Neural cell (in vitro differentiated cells): ENCODE measurements at regions not wholly inside any gene's neighbourhood (a gene's known extent, or its start where the extent isn't known, plus 50 kb on each side); places are given as distances from the start of the nearest gene placed in this dataset.

ENCODE experiments used
- H2AFZ ChIP-seq: fragments of 200-600, 300-800 bp; sonication (generic), shearing (Covaris generic); 2 replicates; pipeline ENCODE4 v1.6.0; 2014; ENCODE audit warnings: low read depth, mild to moderate bottlenecking, antibody characterized with exemption, low read length, moderate library complexity
- H3F3A ChIP-seq: fragments of 200-600 bp; shearing (Covaris generic); 2 replicates; pipeline ENCODE4 v1.6.1; 2016; ENCODE audit warnings: mild to moderate bottlenecking, moderate library complexity, mixed read lengths, antibody characterized with exemption, low read length; ENCODE audit not compliant: insufficient read depth, poor library complexity, severe bottlenecking
- H3K27ac ChIP-seq: fragments of 200-600, 300-800 bp; sonication (generic), shearing (Covaris generic); 2 replicates; pipeline ENCODE4 v1.5.1; 2014; ENCODE audit warnings: mild to moderate bottlenecking, low read length, moderate library complexity
- H3K27me3 ChIP-seq: fragments of 300-800, 200-600 bp; sonication (generic), shearing (Covaris generic); 2 replicates; pipeline ENCODE4 v1.6.0; 2014; ENCODE audit warnings: mild to moderate bottlenecking, low read depth, low read length, moderate library complexity; ENCODE audit not compliant: insufficient read depth
- H3K36me3 ChIP-seq: fragments of 300-800, 200-600 bp; sonication (generic), shearing (Covaris generic); 2 replicates; pipeline ENCODE4 v1.5.1; 2014; ENCODE audit warnings: mild to moderate bottlenecking, antibody characterized with exemption, low read length, moderate library complexity; ENCODE audit not compliant: insufficient read depth
- H3K4me2 ChIP-seq: fragments of 300-800, 200-600 bp; sonication (generic), shearing (Covaris generic); 2 replicates; pipeline ENCODE4 v1.6.0; 2014; ENCODE audit warnings: mild to moderate bottlenecking, low read length
- H3K4me3 ChIP-seq: fragments of 300-800, 200-600 bp; sonication (generic), shearing (Covaris generic); 2 replicates; pipeline ENCODE4 v1.5.1; 2014; ENCODE audit warnings: mild to moderate bottlenecking, low read length, moderate library complexity
- H3K79me2 ChIP-seq: fragments of 200-600 bp; shearing (Covaris generic); replicated peaks from 2 replicates; pipeline ENCODE4 v1.6.0; 2014; ENCODE audit warnings: mild to moderate bottlenecking, low read length, moderate library complexity; ENCODE audit not compliant: insufficient read depth
- H3K9ac ChIP-seq: fragments of 300-800, 200-600 bp; sonication (generic), shearing (Covaris generic); 2 replicates; pipeline ENCODE4 v1.6.1; 2016; ENCODE audit warnings: mild to moderate bottlenecking, low read length, mixed read lengths
- H3K9me2 ChIP-seq: fragments of 200-600 bp; shearing (Covaris generic); 2 replicates; pipeline ENCODE4 v1.6.1; 2016; ENCODE audit warnings: mild to moderate bottlenecking, low read length, mixed read lengths; ENCODE audit not compliant: insufficient read depth
- H3K9me3 ChIP-seq: fragments of 200-600, 300-800 bp; sonication (generic), shearing (Covaris generic); 2 replicates; pipeline ENCODE4 v1.6.1; 2016; ENCODE audit warnings: mild to moderate bottlenecking, mixed run types, low read length, moderate library complexity, mixed read lengths
- H4K20me1 ChIP-seq: fragments of 200-600 bp; shearing (Covaris generic); 2 replicates; pipeline ENCODE4 v1.6.1; 2016; ENCODE audit warnings: mild to moderate bottlenecking, mixed run types; ENCODE audit not compliant: insufficient read depth
- EP300 ChIP-seq: fragments of 450-650 bp; conservative IDR thresholded peaks from 2 replicates; pipeline ENCODE4 v1.6.1; 2014; ENCODE audit warnings: antibody characterized with exemption, mild to moderate bottlenecking, moderate library complexity; ENCODE audit not compliant: poor library complexity, severe bottlenecking
- EZH2 ChIP-seq: fragments of 200-600, 300-800 bp; shearing (Covaris generic), sonication (generic); IDR thresholded peaks from 2 replicates; pipeline ENCODE4 v1.6.1; 2014; ENCODE audit warnings: antibody characterized with exemption, low read length, borderline replicate concordance, mild to moderate bottlenecking; ENCODE audit not compliant: insufficient read depth, poor library complexity, severe bottlenecking
- MXI1 ChIP-seq: fragments of 450-650 bp; conservative IDR thresholded peaks from 2 replicates; pipeline ENCODE4 v1.6.1; 2014; ENCODE audit warnings: antibody characterized with exemption, mild to moderate bottlenecking; ENCODE audit not compliant: poor library complexity, severe bottlenecking
- POLR2AphosphoS5 ChIP-seq: IDR thresholded peaks from 2 replicates; pipeline ENCODE4 v1.6.1; 2012
- RAD21 ChIP-seq: fragments of 450-650 bp; conservative IDR thresholded peaks from 2 replicates; pipeline ENCODE4 v1.6.1; 2014; ENCODE audit warnings: antibody characterized with exemption, mild to moderate bottlenecking, moderate library complexity
- SMC3 ChIP-seq: fragments of 450-650 bp; conservative IDR thresholded peaks from 2 replicates; pipeline ENCODE4 v1.6.1; 2014; ENCODE audit warnings: antibody characterized with exemption, mild to moderate bottlenecking, moderate library complexity; ENCODE audit not compliant: poor library complexity
- TAF1 ChIP-seq: IDR thresholded peaks from 2 replicates; pipeline ENCODE4 v1.6.1; 2012; ENCODE audit warnings: low read depth
- TF ChIP-seq, protein P1 (sequence below): fragments of 450-650 bp; IDR thresholded peaks from 2 replicates; pipeline ENCODE4 v1.5.1; 2014; ENCODE audit warnings: antibody characterized with exemption, mild to moderate bottlenecking, moderate library complexity; ENCODE audit not compliant: poor library complexity, severe bottlenecking
- TF ChIP-seq, protein P2 (sequence below): IDR thresholded peaks from 2 replicates; pipeline ENCODE4 v1.6.1; 2012; ENCODE audit warnings: borderline replicate concordance

DNA sequence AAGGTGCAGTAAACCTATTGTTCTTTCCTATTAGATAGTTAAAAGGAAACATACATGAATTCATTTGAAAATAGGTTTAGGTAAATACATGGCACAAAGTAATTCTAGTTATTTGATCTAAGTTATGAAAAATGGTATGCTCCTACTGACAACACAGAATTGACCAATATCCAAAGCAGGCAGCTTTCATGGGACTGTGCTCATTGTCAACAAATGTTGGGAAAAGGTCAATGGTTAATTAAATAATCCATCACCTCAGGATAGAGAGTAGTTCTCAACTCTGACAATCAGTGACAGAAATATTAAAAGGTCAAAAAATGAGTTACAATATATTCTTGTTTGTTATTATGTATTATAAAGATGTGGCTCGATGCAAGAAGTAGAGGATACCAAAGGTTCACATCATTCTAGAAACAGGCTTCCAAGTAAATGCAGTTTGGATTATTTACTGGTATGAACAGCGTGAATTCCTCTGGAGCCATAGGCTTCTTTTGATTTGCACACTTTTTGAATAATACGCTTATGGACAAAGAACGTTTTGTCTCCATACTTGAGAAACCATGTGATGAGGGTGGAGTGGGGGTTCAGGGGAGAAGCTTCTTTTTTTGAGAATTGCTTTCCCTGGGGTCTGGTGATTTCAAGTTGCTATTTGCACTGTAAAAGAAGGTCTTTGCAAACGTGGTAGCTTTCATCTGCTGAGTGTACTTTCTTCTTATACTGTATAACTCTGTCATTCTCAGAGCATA lies 422.0 kb upstream of the ZEB2 start:
- H4K20me1 ChIP-seq = no peaks in the 10 kb centered on the region
- no peaks in the 10 kb centered on the region for H3K9me2 ChIP-seq
- no peak overlapping the region for H3K4me2 ChIP-seq
- TF ChIP-seq TAF1 = no peak
- no peak for TF ChIP-seq RAD21
- TF ChIP-seq MXI1 = no peak
- TF ChIP-seq, protein P1, sequence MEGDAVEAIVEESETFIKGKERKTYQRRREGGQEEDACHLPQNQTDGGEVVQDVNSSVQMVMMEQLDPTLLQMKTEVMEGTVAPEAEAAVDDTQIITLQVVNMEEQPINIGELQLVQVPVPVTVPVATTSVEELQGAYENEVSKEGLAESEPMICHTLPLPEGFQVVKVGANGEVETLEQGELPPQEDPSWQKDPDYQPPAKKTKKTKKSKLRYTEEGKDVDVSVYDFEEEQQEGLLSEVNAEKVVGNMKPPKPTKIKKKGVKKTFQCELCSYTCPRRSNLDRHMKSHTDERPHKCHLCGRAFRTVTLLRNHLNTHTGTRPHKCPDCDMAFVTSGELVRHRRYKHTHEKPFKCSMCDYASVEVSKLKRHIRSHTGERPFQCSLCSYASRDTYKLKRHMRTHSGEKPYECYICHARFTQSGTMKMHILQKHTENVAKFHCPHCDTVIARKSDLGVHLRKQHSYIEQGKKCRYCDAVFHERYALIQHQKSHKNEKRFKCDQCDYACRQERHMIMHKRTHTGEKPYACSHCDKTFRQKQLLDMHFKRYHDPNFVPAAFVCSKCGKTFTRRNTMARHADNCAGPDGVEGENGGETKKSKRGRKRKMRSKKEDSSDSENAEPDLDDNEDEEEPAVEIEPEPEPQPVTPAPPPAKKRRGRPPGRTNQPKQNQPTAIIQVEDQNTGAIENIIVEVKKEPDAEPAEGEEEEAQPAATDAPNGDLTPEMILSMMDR = no peak
- TF ChIP-seq EZH2 = no peak
- TF ChIP-seq SMC3 = no peak
- no peak for TF ChIP-seq EP300
- TF ChIP-seq, protein P2, sequence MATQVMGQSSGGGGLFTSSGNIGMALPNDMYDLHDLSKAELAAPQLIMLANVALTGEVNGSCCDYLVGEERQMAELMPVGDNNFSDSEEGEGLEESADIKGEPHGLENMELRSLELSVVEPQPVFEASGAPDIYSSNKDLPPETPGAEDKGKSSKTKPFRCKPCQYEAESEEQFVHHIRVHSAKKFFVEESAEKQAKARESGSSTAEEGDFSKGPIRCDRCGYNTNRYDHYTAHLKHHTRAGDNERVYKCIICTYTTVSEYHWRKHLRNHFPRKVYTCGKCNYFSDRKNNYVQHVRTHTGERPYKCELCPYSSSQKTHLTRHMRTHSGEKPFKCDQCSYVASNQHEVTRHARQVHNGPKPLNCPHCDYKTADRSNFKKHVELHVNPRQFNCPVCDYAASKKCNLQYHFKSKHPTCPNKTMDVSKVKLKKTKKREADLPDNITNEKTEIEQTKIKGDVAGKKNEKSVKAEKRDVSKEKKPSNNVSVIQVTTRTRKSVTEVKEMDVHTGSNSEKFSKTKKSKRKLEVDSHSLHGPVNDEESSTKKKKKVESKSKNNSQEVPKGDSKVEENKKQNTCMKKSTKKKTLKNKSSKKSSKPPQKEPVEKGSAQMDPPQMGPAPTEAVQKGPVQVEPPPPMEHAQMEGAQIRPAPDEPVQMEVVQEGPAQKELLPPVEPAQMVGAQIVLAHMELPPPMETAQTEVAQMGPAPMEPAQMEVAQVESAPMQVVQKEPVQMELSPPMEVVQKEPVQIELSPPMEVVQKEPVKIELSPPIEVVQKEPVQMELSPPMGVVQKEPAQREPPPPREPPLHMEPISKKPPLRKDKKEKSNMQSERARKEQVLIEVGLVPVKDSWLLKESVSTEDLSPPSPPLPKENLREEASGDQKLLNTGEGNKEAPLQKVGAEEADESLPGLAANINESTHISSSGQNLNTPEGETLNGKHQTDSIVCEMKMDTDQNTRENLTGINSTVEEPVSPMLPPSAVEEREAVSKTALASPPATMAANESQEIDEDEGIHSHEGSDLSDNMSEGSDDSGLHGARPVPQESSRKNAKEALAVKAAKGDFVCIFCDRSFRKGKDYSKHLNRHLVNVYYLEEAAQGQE = no peak
- TF ChIP-seq POLR2AphosphoS5 = no peak
- H3K9ac ChIP-seq = no peak overlapping the region
- no peak overlapping the region for H3K27ac ChIP-seq
- H3K27me3 ChIP-seq = no peaks in the 10 kb centered on the region
- H3K79me2 ChIP-seq = no peaks in the 10 kb centered on the region
- no peak overlapping the region for H2AFZ ChIP-seq
- H3K9me3 ChIP-seq = no peaks in the 10 kb centered on the region
- no peaks in the 10 kb centered on the region for H3F3A ChIP-seq
- no peak overlapping the region for H3K4me3 ChIP-seq
- H3K36me3 ChIP-seq = no peaks in the 10 kb centered on the region

DNA sequence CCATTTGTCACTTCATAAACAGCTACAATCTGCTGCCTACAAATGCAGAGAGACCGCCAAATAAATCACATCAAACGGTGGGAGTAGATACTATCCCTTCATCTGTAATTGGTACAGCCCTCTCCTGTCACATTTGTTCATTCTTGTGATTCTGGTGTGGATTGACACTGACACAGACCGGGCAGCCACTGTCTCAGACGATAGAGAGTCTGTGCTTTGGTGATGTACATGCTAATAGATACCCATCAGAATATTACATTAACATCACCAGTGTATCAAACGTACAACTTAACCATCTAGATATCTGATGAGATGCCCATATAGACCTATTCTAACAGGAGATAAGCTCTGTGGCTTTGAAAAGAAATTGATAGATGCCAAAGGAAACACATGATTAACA lies 419.7 kb upstream of the ZEB2 start:
- Histone ChIP-seq H3K9me2 (no peaks in the 10 kb centered on the region), H4K20me1 (no peaks in the 10 kb centered on the region), H3F3A (no peaks in the 10 kb centered on the region), H3K9me3 (no peaks in the 10 kb centered on the region), H3K27ac (no peak overlapping the region), H3K9ac (no peak overlapping the region), H3K4me3 (no peak overlapping the region), H3K27me3 (no peaks in the 10 kb centered on the region), H3K4me2 (no peak overlapping the region), H2AFZ (no peak overlapping the region), H3K79me2 (no peaks in the 10 kb centered on the region), H3K36me3 (no peaks in the 10 kb centered on the region)
- TF ChIP-seq, protein P1 = no peak
- TF ChIP-seq POLR2AphosphoS5 = peak; percentile 22
- TF ChIP-seq EP300 = peak; percentile 62
